ENCODE measurements at regions not wholly inside any gene's neighbourhood (a gene's known extent, or its start where the extent isn't known, plus 50 kb on each side); places are given as distances from the start of the nearest gene placed in this dataset.

DNA sequence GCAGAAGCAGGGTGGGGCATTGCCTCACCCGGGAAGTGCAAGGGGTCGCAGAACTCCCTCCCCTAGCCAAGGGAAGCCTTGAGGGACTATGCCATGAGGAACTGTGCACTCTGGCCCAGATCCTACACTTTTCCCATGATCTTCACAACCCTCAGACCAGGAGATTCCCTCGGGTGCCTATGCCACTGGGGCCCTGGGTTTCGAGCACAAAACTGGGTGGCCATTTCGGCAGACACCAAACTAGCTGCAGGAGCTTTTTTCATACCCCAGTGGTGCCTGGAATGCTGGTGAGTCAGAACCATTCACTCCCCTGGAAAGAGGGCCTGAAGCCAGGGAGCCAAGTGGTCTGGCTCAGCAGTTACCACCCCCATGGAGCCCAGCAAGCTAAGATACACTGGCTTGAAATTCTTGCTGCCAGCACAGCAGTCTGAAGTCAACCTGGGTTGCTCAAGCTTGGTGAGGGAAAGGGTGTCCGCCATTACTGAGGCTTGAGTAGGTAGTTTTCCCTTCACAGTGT is 573.7 kb upstream of the ANO3 start:
- TF ChIP-seq, protein P1, sequence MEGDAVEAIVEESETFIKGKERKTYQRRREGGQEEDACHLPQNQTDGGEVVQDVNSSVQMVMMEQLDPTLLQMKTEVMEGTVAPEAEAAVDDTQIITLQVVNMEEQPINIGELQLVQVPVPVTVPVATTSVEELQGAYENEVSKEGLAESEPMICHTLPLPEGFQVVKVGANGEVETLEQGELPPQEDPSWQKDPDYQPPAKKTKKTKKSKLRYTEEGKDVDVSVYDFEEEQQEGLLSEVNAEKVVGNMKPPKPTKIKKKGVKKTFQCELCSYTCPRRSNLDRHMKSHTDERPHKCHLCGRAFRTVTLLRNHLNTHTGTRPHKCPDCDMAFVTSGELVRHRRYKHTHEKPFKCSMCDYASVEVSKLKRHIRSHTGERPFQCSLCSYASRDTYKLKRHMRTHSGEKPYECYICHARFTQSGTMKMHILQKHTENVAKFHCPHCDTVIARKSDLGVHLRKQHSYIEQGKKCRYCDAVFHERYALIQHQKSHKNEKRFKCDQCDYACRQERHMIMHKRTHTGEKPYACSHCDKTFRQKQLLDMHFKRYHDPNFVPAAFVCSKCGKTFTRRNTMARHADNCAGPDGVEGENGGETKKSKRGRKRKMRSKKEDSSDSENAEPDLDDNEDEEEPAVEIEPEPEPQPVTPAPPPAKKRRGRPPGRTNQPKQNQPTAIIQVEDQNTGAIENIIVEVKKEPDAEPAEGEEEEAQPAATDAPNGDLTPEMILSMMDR (IDR thresholded peaks at IDR 0.05; ENCODE audit: insufficient read depth, low read length): no peak
- TF ChIP-seq POLR2AphosphoS5 (IDR thresholded peaks at IDR 0.05; ENCODE audit: low read depth) (no peak), GABPA (IDR thresholded peaks at IDR 0.05; ENCODE audit: low read depth) (no peak)
- TF ChIP-seq, protein P2, sequence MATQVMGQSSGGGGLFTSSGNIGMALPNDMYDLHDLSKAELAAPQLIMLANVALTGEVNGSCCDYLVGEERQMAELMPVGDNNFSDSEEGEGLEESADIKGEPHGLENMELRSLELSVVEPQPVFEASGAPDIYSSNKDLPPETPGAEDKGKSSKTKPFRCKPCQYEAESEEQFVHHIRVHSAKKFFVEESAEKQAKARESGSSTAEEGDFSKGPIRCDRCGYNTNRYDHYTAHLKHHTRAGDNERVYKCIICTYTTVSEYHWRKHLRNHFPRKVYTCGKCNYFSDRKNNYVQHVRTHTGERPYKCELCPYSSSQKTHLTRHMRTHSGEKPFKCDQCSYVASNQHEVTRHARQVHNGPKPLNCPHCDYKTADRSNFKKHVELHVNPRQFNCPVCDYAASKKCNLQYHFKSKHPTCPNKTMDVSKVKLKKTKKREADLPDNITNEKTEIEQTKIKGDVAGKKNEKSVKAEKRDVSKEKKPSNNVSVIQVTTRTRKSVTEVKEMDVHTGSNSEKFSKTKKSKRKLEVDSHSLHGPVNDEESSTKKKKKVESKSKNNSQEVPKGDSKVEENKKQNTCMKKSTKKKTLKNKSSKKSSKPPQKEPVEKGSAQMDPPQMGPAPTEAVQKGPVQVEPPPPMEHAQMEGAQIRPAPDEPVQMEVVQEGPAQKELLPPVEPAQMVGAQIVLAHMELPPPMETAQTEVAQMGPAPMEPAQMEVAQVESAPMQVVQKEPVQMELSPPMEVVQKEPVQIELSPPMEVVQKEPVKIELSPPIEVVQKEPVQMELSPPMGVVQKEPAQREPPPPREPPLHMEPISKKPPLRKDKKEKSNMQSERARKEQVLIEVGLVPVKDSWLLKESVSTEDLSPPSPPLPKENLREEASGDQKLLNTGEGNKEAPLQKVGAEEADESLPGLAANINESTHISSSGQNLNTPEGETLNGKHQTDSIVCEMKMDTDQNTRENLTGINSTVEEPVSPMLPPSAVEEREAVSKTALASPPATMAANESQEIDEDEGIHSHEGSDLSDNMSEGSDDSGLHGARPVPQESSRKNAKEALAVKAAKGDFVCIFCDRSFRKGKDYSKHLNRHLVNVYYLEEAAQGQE (IDR thresholded peaks at IDR 0.05; ENCODE audit: insufficient replicate concordance, low read depth): no peak
